ENCODE measurements at regions not wholly inside any gene's neighbourhood (a gene's known extent, or its start where the extent isn't known, plus 50 kb on each side); places are given as distances from the start of the nearest gene placed in this dataset.
"Not testable (repeated sequence)": the region's sequence is repeated elsewhere in the genome, so short reads cannot be mapped to it uniquely, and the experiment has no call there.

DNA sequence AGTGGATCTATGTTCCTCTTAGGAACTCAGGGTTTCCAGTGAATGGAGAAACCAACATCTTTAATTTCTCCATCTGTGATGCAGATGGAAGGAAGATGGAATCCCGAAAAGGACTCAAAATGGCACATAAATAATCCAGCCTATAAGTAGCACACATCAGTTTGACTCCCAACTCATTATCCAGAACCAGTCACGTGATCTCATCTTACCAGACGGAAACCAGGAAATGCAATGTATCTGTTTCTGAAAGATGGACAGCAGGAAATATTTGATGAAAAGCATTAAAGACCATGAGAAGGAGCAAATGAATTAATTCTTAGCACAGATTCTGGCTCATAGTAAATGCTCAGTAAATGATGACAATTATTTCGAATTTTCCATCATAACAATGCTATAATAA is 443.1 kb upstream of the FMR1 start:
- DNase-seq: no peak

DNA sequence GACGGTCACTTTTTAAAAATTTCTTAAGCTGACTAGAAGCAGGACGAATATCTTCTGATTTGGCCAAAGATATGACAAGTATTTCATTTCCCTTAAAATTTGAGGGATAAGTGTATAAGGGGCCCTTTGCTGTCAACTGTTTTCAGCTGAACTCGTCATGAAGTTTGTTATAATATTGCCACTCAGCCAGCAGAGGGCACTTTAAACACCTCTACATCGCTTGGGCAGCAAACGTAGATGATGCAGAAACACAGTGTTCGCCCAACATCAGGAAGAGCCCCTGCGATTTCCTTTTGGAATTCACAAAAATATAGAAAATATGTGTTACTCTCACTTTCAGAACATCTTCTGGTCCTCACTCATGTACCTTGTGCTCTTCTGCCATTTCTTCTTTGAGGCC is 435.7 kb upstream of the FMR1 start:
- peak; percentile 28 for DNase-seq

DNA sequence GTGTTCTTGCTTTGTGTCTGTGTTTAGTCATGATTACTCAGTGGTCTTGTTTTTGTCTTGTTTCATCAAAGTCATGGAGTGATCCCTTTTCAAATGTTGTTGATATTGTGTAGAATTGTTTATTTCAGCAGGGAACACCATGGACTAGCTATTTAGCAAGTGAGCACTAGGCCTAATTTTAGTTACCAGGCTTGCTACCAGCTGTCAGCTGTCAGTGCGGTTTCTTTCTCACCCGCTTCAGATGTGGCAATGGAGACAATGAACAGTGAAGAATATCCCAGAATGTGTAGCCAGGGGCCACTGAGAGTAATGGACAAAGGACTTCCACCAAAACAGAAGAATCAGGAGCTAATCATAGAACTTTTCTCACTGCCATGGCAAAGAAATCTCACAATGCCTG is 432.8 kb upstream of the FMR1 start:
- DNase-seq: no peak

DNA sequence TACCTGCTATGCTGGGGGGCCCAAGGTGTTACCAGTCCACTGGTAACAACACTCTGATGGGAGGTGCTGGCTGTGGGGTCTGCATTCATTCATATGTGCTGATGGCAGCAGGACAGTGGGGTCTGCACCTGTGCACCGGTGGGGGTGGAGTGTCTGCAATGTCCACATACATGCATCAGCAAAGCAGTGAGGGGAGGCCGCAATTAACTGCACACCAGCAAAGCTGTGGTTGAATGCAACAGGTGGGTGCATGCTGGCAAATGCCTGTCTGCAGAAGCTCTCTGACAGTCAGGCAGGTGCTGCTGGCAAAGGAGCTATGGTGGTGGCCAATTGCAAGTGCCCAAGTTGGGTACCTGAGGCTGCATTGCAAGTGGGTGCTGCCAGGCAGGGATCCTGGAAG is 426.5 kb upstream of the FMR1 start:
- no peak for DNase-seq

DNA sequence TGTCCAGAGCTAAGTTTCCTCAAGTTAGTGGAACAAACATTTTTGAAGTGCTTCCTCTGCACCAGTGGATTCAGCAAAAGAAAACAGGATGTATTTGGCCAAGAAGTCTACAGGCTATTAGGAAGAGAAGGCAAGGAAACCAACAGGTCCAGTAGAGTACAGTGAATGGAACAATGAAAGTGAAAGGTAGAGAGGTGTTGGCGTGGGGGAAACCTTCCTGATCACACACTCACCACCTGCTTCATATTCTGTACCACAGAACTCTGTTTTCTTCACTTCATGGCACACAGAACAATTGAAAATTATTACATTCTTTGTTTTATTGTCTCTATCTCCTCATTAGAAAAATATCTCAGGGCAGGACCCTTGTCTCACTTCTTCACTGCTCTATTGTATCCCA is 417.4 kb upstream of the FMR1 start:
- DNase-seq: no peak

DNA sequence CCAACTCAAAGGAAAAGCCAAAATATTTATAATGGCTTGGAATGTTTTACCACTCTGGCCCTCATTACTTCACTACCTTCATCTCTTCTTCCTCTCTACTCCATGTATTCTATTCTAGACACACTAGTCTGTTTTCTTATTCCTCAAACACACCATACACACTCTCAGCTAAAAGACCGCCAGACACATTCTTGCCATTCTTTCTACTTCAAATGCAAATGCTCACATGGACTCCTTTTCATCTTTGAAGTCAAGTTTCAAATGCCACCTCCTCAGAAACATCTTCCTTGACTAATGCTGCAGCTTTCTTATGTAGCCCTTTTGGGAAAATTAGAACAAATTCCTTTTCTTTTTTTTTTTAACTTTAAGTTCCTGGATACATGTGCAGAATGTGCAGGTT is 412.9 kb upstream of the FMR1 start:
- no peak for DNase-seq

DNA sequence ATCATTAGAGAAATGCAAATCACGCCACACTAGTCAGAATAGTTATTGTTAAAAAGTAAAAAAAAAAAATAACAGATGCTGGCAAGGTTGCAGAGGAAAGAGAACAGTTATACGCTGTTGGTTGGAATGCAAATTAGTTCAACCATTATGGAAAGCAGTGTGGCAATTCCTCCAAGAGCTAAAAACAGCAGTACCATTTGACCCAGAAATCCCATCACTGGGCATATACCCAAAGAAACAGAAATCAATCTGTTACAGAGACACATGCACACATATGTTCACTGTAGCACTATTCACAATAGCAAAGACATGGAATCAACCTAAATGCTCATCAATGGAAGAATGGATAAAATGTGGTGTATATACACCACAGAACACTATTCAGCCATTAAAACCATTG is 388.7 kb upstream of the FMR1 start:
- DNase-seq: no peak

DNA sequence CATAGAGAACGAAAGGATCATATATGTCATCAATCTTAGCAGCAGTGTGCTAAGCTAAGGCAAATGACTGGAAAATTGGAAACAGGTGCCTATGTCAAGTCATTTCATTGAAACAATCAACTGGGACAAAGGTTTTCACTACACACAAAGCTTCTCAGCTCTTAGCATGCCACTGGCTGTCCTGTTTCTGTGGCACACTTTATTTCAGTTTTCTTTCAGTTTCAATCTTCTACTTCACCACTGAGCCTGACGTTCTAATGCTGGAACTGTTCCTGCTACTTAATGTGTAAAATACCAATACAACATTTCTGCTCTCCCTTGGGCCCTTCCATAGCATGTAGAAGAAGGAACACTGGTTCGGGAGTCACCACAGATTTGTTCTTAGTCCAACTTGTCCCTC is 378.3 kb upstream of the FMR1 start:
- DNase-seq: no peak

DNA sequence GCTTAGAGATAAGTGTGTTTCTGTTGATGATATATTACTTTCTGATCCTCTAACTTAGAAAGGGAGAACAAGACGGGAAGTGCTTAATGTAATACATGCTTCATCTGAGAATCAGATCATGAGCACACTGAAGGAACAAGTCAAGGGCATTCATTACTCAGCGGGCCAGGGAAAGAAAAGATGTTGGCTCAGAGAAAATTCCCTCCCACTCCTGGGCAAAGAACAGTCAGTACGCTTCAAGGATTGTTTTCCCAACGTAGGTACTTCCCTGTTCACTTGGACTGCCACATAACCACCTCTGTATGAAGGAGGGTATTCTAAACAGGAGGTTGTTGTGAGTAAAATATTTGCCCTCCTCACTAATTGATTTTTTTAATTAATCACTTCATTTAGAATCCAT is 374.5 kb upstream of the FMR1 start:
- DNase-seq: no peak

DNA sequence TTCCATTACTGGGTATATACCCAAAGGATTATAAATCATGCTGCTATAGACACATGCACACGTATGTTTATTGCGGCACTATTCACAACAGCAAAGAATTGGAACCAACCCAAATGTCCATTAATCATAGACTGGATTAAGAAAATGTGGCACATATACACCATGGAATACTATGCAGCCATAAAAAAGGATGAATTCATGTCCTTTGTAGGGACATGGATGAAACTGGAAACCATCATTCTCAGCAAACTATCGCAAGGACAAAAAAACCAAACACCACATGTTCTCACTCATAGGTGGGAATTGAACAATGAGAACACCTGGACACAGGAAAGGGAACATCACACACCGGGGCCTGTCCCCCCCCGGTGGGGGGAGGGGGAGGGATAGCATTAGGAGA is 363.7 kb upstream of the FMR1 start:
- not testable (repeated sequence) for DNase-seq

DNA sequence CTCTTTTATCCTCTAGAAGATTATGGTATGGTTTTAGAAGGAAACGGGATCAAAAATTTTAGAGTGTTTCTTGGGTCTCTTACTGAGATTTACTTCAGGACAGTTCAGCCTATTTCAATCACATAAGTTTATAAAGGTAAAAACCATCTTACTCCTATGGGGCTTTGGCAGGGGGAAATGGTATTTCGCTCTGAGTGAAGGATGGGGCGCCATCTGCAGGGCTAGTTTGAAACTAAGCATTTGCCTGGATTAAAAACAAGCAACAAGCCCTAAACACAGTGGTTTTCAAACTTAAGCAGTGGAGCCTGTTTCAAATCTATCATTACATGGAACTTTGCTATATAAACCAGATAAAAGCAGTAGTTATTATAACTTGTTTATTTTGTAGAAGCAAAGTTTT is 361.5 kb upstream of the FMR1 start:
- DNase-seq: peak; percentile 21

DNA sequence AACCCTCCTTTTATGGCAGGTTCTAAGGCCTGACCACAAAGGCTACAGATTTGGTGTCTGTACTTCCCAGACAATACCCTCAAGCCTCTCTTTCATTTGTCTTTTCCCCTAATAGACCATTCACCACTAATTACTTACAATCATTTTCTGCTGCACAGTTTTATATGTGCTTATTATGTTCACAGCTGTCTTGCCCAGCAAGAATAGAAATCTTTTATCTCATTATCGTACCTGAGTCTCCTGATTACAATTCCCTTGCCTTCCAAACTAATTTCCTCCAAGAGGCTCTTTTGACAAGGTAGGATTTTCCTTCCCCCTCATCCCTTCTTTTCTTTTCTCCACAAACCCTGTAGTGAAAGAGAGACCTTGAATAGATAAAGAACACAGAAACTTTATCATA is 352.5 kb upstream of the FMR1 start:
- no peak for DNase-seq

DNA sequence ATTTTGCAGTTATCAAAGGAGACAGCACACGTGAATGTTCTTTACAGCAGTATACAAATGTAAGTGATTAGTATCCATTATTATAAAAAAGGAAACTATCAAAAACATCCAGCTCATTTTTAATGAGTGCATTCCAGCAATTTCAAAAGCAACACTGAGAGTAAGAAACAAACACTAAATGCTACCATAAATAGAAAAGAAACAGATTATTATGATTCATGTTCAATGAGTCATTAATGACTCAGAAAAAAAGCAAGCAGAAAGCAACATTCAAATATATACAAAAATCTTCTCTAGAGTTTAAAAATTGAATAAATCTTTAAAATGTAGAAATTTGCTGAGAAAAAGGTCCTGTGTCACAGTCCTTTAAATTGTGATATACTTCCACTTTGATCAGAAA is 346.5 kb upstream of the FMR1 start:
- no peak for DNase-seq

DNA sequence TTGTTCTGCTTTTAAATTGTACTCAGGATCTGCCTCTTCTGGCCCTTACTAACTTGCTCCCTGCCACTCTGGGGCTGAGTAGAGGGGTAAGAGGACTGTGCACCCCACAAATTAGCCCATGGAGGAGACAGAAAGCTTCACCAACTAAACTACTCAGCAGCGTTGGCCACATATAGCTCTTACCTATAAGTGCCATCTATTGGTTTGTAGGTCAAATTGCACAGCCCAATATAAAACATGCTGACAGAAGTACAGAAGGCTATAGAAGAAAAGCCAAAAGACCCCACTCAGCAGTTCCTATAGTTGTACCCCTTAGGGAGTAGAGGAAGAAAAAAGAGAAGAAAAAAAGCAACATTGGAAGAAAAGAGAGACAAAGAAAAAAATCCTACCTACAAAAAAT is 341.2 kb upstream of the FMR1 start:
- no peak for DNase-seq

DNA sequence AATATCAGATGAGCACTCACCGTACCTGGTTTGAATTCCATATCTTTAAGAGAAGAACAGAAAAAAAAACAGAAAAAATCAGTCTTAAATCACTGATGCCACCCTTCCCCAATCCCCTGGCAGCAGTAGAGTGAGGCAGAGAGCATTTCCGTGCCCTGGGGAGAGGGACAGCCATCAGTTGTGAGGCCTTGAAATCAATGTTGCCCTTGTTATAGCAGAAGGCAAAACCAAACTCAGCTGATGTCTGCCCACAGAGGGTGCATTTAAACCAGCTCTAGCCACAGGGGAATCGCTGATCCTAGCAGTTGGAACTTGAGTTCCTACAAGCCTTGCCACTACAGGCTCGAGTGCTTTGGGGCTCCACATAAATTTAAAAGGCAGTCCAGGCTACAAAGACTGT is 338.5 kb upstream of the FMR1 start:
- no peak for DNase-seq

DNA sequence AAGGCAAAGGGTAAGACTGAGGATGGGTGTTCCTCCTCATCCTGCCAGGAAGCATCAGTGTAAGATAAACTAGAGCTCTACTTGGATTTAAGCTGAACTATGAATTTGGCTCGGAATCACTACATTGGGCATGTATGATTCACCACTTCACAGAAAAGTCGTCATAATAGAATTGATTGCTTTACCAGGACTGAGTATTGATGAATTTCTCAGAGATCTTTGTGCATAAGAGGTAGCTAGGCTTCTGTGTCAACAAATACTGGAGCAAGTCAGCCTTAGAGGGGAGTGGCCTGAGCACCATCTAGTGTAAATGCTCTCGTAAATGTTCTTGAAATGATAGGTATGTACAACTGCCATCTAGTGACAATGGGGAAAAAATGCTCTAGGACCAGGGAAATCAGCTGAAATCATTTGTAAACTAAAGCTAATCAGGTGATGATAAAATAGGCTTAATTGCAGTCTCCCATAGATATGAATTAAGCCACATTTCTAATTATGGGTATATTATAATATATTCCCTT is 309.5 kb upstream of the FMR1 start:
- no peak for DNase-seq

DNA sequence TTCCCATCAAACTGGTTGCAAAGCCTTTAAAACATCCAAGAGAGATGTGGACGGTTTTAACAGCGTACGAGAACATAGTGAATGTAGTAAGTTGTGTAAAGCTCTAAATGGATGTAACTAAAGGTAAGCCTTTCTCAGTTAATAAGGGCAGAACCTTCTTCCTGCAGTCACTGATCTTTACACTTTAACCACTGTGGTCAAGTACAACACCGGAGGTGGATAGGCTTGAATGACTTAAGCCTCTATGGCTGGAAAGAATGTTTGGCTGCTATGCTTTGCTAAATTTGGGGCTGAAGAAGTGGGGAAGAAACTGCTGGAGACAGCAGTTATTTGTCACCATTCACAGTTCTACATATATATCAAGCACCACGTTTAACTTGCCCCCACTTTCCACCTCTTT is 285.1 kb upstream of the FMR1 start:
- DNase-seq: no peak

DNA sequence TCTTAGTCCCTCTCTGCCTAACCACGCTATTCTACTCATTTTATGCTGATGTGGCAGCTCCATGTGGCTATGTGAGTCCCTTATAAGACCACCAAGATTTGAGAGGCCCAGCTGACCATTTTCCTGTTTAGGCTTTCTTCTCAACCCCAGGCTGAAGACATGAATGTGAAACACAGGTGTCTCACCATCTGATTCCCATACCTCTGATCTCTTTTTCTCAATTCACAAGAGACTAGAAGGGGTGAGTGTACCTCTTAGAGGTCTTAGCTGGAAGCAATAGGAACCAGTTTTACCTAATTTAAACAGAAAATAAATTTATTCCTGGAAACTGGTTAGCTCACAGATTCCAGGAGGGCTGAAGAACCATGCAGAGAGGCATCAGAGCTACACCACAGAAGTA is 276.5 kb upstream of the FMR1 start:
- no peak for DNase-seq

DNA sequence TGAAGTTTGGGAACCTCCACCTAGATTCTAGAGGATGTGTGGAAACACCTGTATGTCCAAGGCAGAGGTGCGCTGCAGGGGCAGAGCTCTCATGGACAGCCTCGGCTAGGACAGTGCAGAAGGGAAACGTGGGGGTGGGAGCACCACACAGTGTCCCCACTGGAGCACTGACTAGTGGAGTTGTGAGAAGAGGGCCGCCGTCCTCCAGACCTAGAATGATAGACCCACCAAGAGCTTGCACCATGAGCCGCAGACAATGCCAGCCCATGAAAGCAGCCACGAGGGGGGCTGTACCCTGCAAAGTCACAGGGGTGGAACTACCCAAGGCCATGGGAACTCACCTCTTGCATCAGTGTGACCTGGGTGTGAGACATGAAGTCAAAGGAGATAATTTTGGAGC is 274.5 kb upstream of the FMR1 start:
- DNase-seq: no peak

DNA sequence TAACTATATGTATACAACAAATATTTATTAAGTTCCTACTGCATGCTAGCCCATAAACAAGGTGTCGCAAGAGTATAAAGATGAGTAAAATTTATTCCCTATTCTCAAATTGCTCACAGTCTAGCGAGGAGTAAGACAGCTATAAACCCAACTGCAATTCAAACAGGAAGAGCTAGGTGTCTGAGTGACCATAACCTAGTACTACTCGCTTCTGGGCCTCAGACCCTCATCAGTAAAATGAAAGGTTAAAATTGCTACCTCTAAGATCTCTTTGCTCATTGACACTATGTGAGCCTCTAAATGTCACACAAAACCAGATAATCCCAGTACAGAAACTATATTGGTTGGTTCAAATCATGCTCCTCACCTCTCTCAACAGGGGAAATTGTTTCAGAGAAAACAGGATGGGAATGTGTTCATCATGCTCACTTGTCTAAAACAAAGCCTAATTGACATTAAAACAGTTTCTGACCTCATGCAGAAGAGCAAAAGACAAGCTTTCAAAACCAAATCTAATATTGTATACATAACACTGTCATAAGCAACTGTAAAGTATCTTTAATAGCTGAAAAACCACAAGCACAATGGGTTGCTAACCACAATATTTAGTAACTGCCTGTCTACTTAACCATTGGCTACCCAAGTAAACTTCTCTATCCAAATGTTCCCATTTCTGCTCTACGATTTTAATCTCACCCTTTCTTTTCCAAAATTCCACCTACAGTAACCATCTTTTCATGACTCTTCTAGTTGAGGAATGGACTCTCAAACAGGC is 264.6 kb upstream of the FMR1 start:
- DNase-seq: no peak

DNA sequence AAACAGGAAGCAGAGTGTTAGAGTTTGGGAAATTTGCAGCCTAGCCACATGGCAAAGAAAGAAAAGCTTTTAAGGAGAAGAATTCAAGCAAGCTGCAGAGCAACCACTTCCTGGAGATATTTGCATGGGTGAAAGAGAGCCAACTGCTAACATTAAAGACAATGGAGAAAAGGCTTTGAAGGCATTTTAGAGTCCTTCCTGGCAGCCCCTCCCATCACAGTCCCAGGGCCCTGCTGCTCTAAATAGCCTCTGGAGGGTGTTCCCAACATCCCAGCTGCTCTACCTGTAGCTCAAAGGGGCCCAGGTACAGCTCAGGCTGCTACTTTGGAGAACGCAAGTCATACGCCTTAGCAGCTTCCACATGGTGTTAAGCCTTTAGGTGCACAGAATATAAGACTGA is 235.9 kb upstream of the FMR1 start:
- no peak for DNase-seq

DNA sequence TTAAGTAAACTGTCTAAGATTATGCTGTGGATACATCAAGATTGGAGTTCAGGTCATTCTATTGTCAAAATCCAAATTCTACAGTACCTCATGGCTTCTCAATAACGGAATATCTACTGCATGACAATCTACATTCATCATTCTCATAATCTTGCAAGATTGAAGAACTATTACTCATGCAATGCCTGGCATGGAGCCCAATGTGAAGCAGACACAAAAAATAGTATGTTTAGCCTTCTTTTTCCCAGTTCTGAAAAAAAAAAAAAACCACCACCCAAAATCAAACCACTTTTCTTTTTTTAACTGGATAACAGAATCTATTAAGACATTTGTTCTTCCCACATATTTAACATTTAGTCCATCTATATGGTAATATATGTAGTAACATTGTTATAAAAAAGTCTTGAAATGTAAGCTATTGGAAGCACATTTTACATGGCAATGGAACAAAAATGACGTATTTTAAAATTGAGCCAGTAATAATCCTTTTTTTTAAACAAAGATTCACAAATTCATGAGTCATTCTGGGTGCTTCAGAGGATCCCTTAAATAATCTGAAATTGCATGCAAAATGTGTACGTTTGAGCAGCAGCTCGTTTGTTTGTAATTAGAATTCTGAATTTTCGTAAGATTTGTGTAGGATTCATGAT is 232.2 kb upstream of the FMR1 start:
- no peak for DNase-seq

DNA sequence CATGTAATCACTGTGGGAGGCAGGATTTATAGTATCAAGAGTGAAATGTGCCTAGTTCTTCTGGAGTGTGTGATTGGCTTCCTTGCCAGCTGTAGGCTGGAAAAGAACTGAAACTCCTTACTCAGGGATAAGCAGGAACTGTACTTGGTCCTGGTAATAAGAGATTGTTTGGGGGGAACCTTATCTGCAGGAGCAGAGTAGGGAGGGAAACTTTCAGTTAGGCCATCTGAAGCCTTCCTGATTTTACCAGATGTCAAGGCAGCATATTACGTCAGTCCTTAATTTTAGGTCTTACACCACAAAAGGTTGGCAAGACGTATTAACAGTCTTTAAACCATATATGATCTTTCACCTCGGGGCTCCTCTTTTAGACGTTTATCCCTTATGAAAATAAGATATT is 231.5 kb upstream of the FMR1 start:
- no peak for DNase-seq

DNA sequence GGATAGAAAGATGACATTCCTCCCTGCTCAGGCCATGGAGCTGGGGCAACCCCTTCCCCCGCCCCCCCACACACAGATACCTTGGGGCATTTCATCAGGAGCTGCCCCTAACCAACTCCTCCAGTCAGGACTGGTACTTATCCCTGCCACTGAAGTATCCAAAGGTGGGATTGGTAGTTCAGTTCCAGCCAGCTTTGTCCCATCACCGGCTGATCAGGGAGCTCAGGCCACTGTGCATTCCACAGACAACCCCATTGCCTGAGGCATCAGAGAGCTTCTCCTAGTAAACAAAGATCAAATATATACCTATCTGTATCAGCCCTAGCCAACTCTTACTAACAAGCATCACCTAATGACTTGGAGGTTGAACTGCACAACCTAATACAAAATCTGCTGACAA is 218.2 kb upstream of the FMR1 start:
- DNase-seq: no peak

DNA sequence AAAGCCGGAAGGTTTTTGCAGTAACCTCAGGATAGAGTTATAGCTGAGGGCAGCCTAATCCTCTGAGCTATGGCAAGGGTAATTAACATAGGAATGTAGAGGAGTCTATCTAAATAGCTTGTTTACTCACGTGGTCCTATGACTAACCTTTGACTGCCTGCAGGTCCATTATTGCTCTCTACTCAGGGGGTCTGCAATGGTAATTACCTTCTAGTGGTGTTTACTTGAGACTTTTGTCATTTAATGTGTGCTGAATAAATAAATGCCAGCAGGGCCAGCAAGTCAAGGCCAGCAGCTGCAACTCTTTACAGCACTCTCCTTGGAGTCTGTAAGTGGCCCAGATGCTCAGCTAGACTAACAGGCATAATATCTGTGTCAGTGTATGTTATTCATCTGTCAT is 212.7 kb upstream of the FMR1 start:
- DNase-seq: no peak
